PC-3 (cell line): ENCODE measurements at regions not wholly inside any gene's neighbourhood (a gene's known extent, or its start where the extent isn't known, plus 50 kb on each side); places are given as distances from the start of the nearest gene placed in this dataset.

ENCODE experiments used
- EZH2 ChIP-seq: fragments of 300-600 bp; sonication (generic); IDR thresholded peaks from one replicate; pipeline ENCODE4 v1.6.1; 2017; ENCODE audit warnings: antibody characterized with exemption, mild to moderate bottlenecking, low read length; ENCODE audit not compliant: unreplicated experiment
- TF ChIP-seq, protein P1 (sequence below): fragments of 300-600 bp; sonication (generic); conservative IDR thresholded peaks from 2 replicates; pipeline ENCODE4 v1.5.1; 2017; ENCODE audit warnings: antibody characterized with exemption, low read depth, mild to moderate bottlenecking, low read length

DNA sequence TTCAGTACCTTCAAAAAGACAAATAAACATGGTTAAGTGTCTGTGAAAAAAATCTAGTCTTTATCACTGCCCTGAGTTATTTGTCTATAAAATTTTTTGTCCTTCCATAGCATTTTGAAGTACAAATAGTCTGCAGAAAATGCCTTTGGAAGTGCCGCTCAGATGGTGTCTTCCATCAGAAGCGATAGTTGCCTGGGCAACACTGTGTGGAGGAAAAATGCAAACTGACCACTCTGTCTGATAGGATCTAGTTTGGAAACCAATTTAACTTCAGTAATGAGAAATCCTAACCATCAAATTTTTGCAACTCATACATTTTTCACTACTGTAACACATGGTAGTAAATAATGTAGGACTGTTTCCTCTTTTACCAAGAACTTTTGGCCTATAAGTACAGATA lies 449.9 kb downstream of the PRELID2 start:
- TF ChIP-seq, protein P1, sequence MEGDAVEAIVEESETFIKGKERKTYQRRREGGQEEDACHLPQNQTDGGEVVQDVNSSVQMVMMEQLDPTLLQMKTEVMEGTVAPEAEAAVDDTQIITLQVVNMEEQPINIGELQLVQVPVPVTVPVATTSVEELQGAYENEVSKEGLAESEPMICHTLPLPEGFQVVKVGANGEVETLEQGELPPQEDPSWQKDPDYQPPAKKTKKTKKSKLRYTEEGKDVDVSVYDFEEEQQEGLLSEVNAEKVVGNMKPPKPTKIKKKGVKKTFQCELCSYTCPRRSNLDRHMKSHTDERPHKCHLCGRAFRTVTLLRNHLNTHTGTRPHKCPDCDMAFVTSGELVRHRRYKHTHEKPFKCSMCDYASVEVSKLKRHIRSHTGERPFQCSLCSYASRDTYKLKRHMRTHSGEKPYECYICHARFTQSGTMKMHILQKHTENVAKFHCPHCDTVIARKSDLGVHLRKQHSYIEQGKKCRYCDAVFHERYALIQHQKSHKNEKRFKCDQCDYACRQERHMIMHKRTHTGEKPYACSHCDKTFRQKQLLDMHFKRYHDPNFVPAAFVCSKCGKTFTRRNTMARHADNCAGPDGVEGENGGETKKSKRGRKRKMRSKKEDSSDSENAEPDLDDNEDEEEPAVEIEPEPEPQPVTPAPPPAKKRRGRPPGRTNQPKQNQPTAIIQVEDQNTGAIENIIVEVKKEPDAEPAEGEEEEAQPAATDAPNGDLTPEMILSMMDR, result no peak
- no peak for TF ChIP-seq EZH2
